ENCODE measurements at regions not wholly inside any gene's neighbourhood (a gene's known extent, or its start where the extent isn't known, plus 50 kb on each side); places are given as distances from the start of the nearest gene placed in this dataset.
A peak's percentile ranks its signal among the peaks of the same experiment; 100 is the strongest.

GRCh38 chr1:172746091-172746949 is 87.4 kb downstream of the FASLG start (continued):
- no peak for TF ChIP-seq CTCF (conservative IDR thresholded peaks at IDR 0.05; ENCODE audit: low read depth, low read length)
- peak; percentile 86 for TF ChIP-seq CEBPB (IDR thresholded peaks at IDR 0.05; ENCODE audit: low read depth, low read length)

- Histone ChIP-seq H3K23ac (ENCODE audit: low read depth, low read length) (no peak overlapping the region), H2AK9ac (replicated peaks; ENCODE audit: low read depth, low read length, poor library complexity) (no peak overlapping the region), H3K4me1 (ENCODE audit: control insufficient read depth, insufficient read depth, low read length) (peaks cover 6% of the 10 kb centered on the region), H2BK120ac (ENCODE audit: low read depth, low read length) (no peak overlapping the region), H3K4me3 (ENCODE audit: insufficient read depth, low read depth, low read length) (no peak overlapping the region), H4K8ac (ENCODE audit: low read depth in 2 of 2, low read length in 2 of 2) (no peak overlapping the region), H3K36me3 (ENCODE audit: control insufficient read depth, insufficient read depth, low read length) (no peaks in the 10 kb centered on the region), H4K91ac (ENCODE audit: insufficient read depth, low read depth, low read length) (no peak overlapping the region), H3K56ac (ENCODE audit: extremely low read depth, insufficient read depth, low read length) (no peak overlapping the region), H2AK5ac (ENCODE audit: low read depth, low read length) (no peak overlapping the region), H2BK5ac (ENCODE audit: low read depth, low read length, poor library complexity, severe bottlenecking) (no peak overlapping the region), H2BK15ac (ENCODE audit: low read depth, low read length) (no peak overlapping the region), H4K5ac (ENCODE audit: low read depth, low read length) (no peak overlapping the region), H2AFZ (replicated peaks; ENCODE audit: low read length, poor library complexity) (no peak overlapping the region), H3K79me1 (ENCODE audit: low read depth in 1 of 2, low read length in 2 of 2) (no peaks in the 10 kb centered on the region), H3K9ac (ENCODE audit: low read depth, low read length) (no peak overlapping the region), H3K18ac (ENCODE audit: low read depth, low read length) (no peak overlapping the region), H3K4ac (ENCODE audit: low read depth, low read length) (no peak overlapping the region), H3K9me3 (ENCODE audit: control insufficient read depth, insufficient read depth, low read length) (no peaks in the 10 kb centered on the region), H4K20me1 (ENCODE audit: insufficient read depth, low read length) (no peaks in the 10 kb centered on the region), H3K27me3 (ENCODE audit: control insufficient read depth, insufficient read depth, low read length) (peaks cover 3% of the 10 kb centered on the region; the same call in 1 of the 2 replicates), H2BK20ac (ENCODE audit: low read depth, low read length) (no peak overlapping the region), H3K9me1 (ENCODE audit: insufficient read depth, low read length) (no peaks in the 10 kb centered on the region), H3K27ac (ENCODE audit: insufficient read depth, low read length) (no peak overlapping the region), H3K4me2 (ENCODE audit: low read depth, low read length) (no peak overlapping the region), H3K14ac (replicated peaks; ENCODE audit: low read depth, low read length) (no peak overlapping the region)
- ChIA-PET POLR2A (ENCODE audit: unreplicated experiment) (interaction anchor here (0.5 kb wide), 1 partner anchor 459 kb away, joined by 3 read pairs; the partner anchor contains the start of gene TNFSF4), CTCF (no interaction called here)
- dilution Hi-C loops (cut with HindIII; ENCODE audit: low sequenced_read_pairs, unreplicated experiment): no loop called here
- no peak for DNase-seq
- 94% methylated on average over 7 of the region's 24 CpGs; no CpG with 5 or more reads in 1 of the 2 experiments for WGBS, 2 experiments (ENCODE audit: extremely low coverage in 2 of 2, insufficient read length in 1 of 2)
- BruUV-seq (replicated peaks): no TSS peak
- intact Hi-C loops (cut with micrococcal nuclease): loop anchor here (5.0 to 10.0 kb wide), 8 partner anchors 159 to 1997 kb away; partner anchors contain the start of genes GAS5, KLHL20 and ZBTB37
- ATAC-seq (ENCODE audit: low read depth): no peak
- in situ Hi-C loops (cut with MboI; ENCODE audit: low sequenced_read_pairs): loop anchor here (5.0 to 25.0 kb wide), 6 partner anchors 449 to 1989 kb away; partner anchors contain the start of genes CENPL and DARS2
- no peak for TF ChIP-seq RAD21 (IDR thresholded peaks at IDR 0.05; ENCODE audit: low read length)
- TF ChIP-seq SMC3 (IDR thresholded peaks at IDR 0.05; ENCODE audit: low read depth, low read length): no peak
Observed at GRCh38 chr1:172748201-172748600, 89.3 kb downstream of the FASLG start.

Measured in IMR-90 (cell line).